GM23248 (cell line): ENCODE measurements at regions not wholly inside any gene's neighbourhood (a gene's known extent, or its start where the extent isn't known, plus 50 kb on each side); places are given as distances from the start of the nearest gene placed in this dataset.
"Not testable (repeated sequence)": the region's sequence is repeated elsewhere in the genome, so short reads cannot be mapped to it uniquely, and the experiment has no call there.

Experiments
- DNase-seq: peaks from one replicate; pipeline ENCODE4 v3.0.0-alpha.2; 2015
- H2AFZ ChIP-seq: fragments of 200-600 bp; sonication (generic); 2 replicates; pipeline ENCODE4 v1.6.1; 2016; ENCODE audit warnings: antibody characterized with exemption
- H3F3A ChIP-seq: fragments of 200-600 bp; sonication (generic); 2 replicates; pipeline ENCODE4 v1.6.1; 2016; ENCODE audit warnings: mild to moderate bottlenecking, antibody characterized with exemption, mixed run types; ENCODE audit not compliant: insufficient read depth
- H3K27ac ChIP-seq: fragments of 200-600 bp; sonication (generic); 2 replicates; pipeline ENCODE4 v1.5.1; 2016; ENCODE audit warnings: mild to moderate bottlenecking
- H3K27me3 ChIP-seq: fragments of 200-600 bp; sonication (generic); replicated peaks from 2 replicates; pipeline ENCODE4 v1.6.1; 2016; ENCODE audit warnings: mild to moderate bottlenecking; ENCODE audit not compliant: insufficient read depth
- H3K36me3 ChIP-seq: fragments of 200-600 bp; sonication (generic); 2 replicates; pipeline ENCODE4 v1.6.1; 2016; ENCODE audit warnings: low read depth, mild to moderate bottlenecking
- H3K4me1 ChIP-seq: fragments of 200-600 bp; sonication (generic); 2 replicates; pipeline ENCODE4 v1.6.1; 2016; ENCODE audit warnings: mild to moderate bottlenecking; ENCODE audit not compliant: insufficient read depth
- H3K4me2 ChIP-seq: fragments of 200-600 bp; sonication (generic); one replicate; pipeline ENCODE4 v1.6.1; 2016; ENCODE audit warnings: mild to moderate bottlenecking; ENCODE audit not compliant: unreplicated experiment
- H3K4me3 ChIP-seq: fragments of 200-600 bp; sonication (generic); 2 replicates; pipeline ENCODE4 v1.5.1; 2016; ENCODE audit warnings: mild to moderate bottlenecking
- H3K79me2 ChIP-seq: fragments of 200-600 bp; sonication (generic); 2 replicates; pipeline ENCODE4 v1.6.1; 2016; ENCODE audit warnings: mild to moderate bottlenecking; ENCODE audit not compliant: insufficient read depth
- H3K9ac ChIP-seq: fragments of 200-600 bp; sonication (generic); 2 replicates; pipeline ENCODE4 v1.6.1; 2016; ENCODE audit warnings: mild to moderate bottlenecking
- H3K9me2 ChIP-seq: fragments of 200-600 bp; sonication (generic); 2 replicates; pipeline ENCODE4 v1.6.1; 2016; ENCODE audit warnings: mixed run types, mild to moderate bottlenecking, moderate library complexity; ENCODE audit not compliant: insufficient read depth
- H3K9me3 ChIP-seq: fragments of 200-600 bp; sonication (generic); one replicate; pipeline ENCODE4 v1.6.1; 2017; ENCODE audit warnings: low read depth
- H4K20me1 ChIP-seq: fragments of 200-600 bp; sonication (generic); 2 replicates; pipeline ENCODE4 v1.6.0; 2016; ENCODE audit not compliant: insufficient read depth
- EZH2 ChIP-seq: fragments of 200-600 bp; sonication (generic); IDR thresholded peaks from 2 replicates; pipeline ENCODE4 v1.6.1; 2018; ENCODE audit warnings: antibody characterized with exemption, mild to moderate bottlenecking; ENCODE audit not compliant: insufficient read depth, poor library complexity, severe bottlenecking
- EZH2phosphoT487 ChIP-seq: fragments of 200-600 bp; sonication (generic); IDR thresholded peaks from 2 replicates; pipeline ENCODE4 v1.6.1; 2018; ENCODE audit warnings: antibody characterized with exemption, moderate library complexity, mild to moderate bottlenecking, low read depth; ENCODE audit not compliant: insufficient read depth
- WGBS, 2 experiments: methylation state at CpG; one replicate each; pipeline ENCODE4 v1.1.6; 2015 to 2017; ENCODE audit warnings: low lambda C conversion rate in 2 of 2, low coverage in 1 of 2; ENCODE audit errors: missing lambda C conversion rate in 2 of 2; 5-methylcytosine and 5-hydroxymethylcytosine counted together
- in situ Hi-C: fragments of 300-500 bp; cut with MboI; formaldehyde crosslinking; loops from 2 replicates; pipeline ENCODE4 v1.15.0; 2020

- Histone ChIP-seq H3K27ac (peak overlapping the region; percentile 30; the same call in 1 of the 2 replicates), H3K9me3 (no peaks in the 10 kb centered on the region), H3K4me3 (no peak overlapping the region), H3F3A (peaks cover 19% of the 10 kb centered on the region), H3K79me2 (no peaks in the 10 kb centered on the region), H3K9ac (no peak overlapping the region), H4K20me1 (no peaks in the 10 kb centered on the region), H3K4me2 (peak overlapping the region; percentile 2), H3K36me3 (no peaks in the 10 kb centered on the region), H3K4me1 (peaks cover 15% of the 10 kb centered on the region), H2AFZ (peak overlapping the region; percentile 49), H3K27me3 (no peaks in the 10 kb centered on the region), H3K9me2 (no peaks in the 10 kb centered on the region)
- in situ Hi-C loops, result no loop called here
- DNase-seq, result peak; percentile 26
- TF ChIP-seq EZH2phosphoT487 (no peak), EZH2 (no peak)
- WGBS, 2 experiments, result 77 to 84% methylated on average over 4 of the region's 4 CpGs
Observed at GRCh38 chr12:68439368-68440045, 107.3 kb upstream of the MDM1 start.

- no peaks in the 10 kb centered on the region for H3K27me3 ChIP-seq
- H3F3A ChIP-seq, result peaks cover 19% of the 10 kb centered on the region
- no peaks in the 10 kb centered on the region for H3K9me2 ChIP-seq
- WGBS, 2 experiments, result 31 to 32% methylated on average over 5 of the region's 5 CpGs
- H2AFZ ChIP-seq, result peak overlapping the region; percentile 49
- H3K36me3 ChIP-seq, result no peaks in the 10 kb centered on the region
- no peaks in the 10 kb centered on the region for H3K79me2 ChIP-seq
- no peak overlapping the region for H3K4me3 ChIP-seq
- H3K9me3 ChIP-seq, result no peaks in the 10 kb centered on the region
- H3K4me1 ChIP-seq, result peaks cover 15% of the 10 kb centered on the region
- no peak for TF ChIP-seq EZH2phosphoT487
- no peak for TF ChIP-seq EZH2
- in situ Hi-C loops, result no loop called here
- H3K27ac ChIP-seq, result peak overlapping the region; percentile 30; the same call in 1 of the 2 replicates
- peak overlapping the region; percentile 2 for H3K4me2 ChIP-seq
- peak; percentile 65 for DNase-seq
- no peak overlapping the region for H3K9ac ChIP-seq
- no peaks in the 10 kb centered on the region for H4K20me1 ChIP-seq
Observed at GRCh38 chr12:68440068-68440581, 108.0 kb upstream of the MDM1 start.

DNA sequence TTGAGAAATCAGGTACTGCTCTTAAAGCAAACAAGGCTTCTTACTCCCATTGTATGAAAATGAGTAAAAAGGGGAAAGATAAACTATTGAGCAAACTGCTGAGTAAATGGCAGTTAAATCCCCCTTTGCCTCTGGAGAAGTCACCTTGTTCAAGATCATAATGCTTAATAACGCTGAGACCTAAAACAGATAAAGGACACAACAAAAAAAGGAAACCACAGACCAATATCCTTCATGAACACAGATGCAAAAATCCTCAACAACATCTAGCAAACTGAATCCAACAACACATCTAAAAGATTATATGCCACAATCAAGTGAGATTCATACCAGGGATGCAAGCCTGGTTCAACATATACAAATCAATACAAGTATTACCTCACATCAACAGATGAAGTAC lies 109.0 kb upstream of the MDM1 start:
- H3K9me2 ChIP-seq, result no peaks in the 10 kb centered on the region
- in situ Hi-C loops, result no loop called here
- H4K20me1 ChIP-seq, result no peaks in the 10 kb centered on the region
- H2AFZ ChIP-seq, result no peak overlapping the region
- H3F3A ChIP-seq, result peaks cover 19% of the 10 kb centered on the region
- H3K4me1 ChIP-seq, result peaks cover 15% of the 10 kb centered on the region
- TF ChIP-seq EZH2, result no peak
- TF ChIP-seq EZH2phosphoT487, result no peak
- H3K9ac ChIP-seq, result no peak overlapping the region
- WGBS, 2 experiments, result 97 to 100% methylated on average over 1 of the region's 1 CpG
- no peak for DNase-seq
- no peak overlapping the region for H3K4me3 ChIP-seq
- H3K27ac ChIP-seq, result no peak overlapping the region
- no peaks in the 10 kb centered on the region for H3K9me3 ChIP-seq
- H3K4me2 ChIP-seq, result no peak overlapping the region
- H3K27me3 ChIP-seq, result no peaks in the 10 kb centered on the region
- H3K36me3 ChIP-seq, result no peaks in the 10 kb centered on the region
- no peaks in the 10 kb centered on the region for H3K79me2 ChIP-seq

- H2AFZ ChIP-seq, H3K9me2 ChIP-seq, H3K79me2 ChIP-seq, H3K9ac ChIP-seq, in situ Hi-C loops, H3K4me2 ChIP-seq, H3K27me3 ChIP-seq, H3K27ac ChIP-seq, H3K9me3 ChIP-seq, H3K36me3 ChIP-seq, DNase-seq, H3K4me3 ChIP-seq, H4K20me1 ChIP-seq: not testable (repeated sequence)
- WGBS, 2 experiments, result 74 to 93% methylated on average over 3 of the region's 3 CpGs
- Histone ChIP-seq H3K4me1 (peaks cover 15% of the 10 kb centered on the region), H3F3A (peaks cover 19% of the 10 kb centered on the region)
Observed at GRCh38 chr12:68442353-68442972, 110.3 kb upstream of the MDM1 start.

GRCh38 chr12:68443695-68444094 lies 111.5 kb upstream of the MDM1 start:
- WGBS, 2 experiments, result 71 to 75% methylated on average over 2 of the region's 2 CpGs
- H3K9ac ChIP-seq, DNase-seq, H2AFZ ChIP-seq, H3K9me2 ChIP-seq, H3K27me3 ChIP-seq, H3K36me3 ChIP-seq, H3K4me3 ChIP-seq, in situ Hi-C loops, H4K20me1 ChIP-seq, H3K79me2 ChIP-seq, H3K27ac ChIP-seq, H3K9me3 ChIP-seq, H3K4me2 ChIP-seq: not testable (repeated sequence)
- Histone ChIP-seq H3F3A (peaks cover 19% of the 10 kb centered on the region), H3K4me1 (peaks cover 15% of the 10 kb centered on the region)
